ENCODE measurements at regions not wholly inside any gene's neighbourhood (a gene's known extent, or its start where the extent isn't known, plus 50 kb on each side); places are given as distances from the start of the nearest gene placed in this dataset.
"Not testable (repeated sequence)": the region's sequence is repeated elsewhere in the genome, so short reads cannot be mapped to it uniquely, and the experiment has no call there.

GRCh38 chr11:134856056-134856971 is 444.3 kb upstream of the B3GAT1 start:
- TF ChIP-seq POLR2A (IDR thresholded peaks at IDR 0.05) (no peak), CTCF (IDR thresholded peaks at IDR 0.05) (no peak)
- H3K9me3 ChIP-seq: no peaks in the 10 kb centered on the region
- H3K4me1 ChIP-seq: no peaks in the 10 kb centered on the region
- peak in 2 of 4 donors; percentile 12 to 30 for ATAC-seq
- no peaks in the 10 kb centered on the region for H3K27me3 ChIP-seq
- no peaks in the 10 kb centered on the region for H3K36me3 ChIP-seq
- no peak overlapping the region for H3K27ac ChIP-seq
- 47% methylated on average over 3 of the region's 14 CpGs for WGBS (ENCODE audit: insufficient coverage, low coverage, low lambda C conversion rate, missing lambda C conversion rate)
- no peak overlapping the region for H3K4me3 ChIP-seq
- no peak for DNase-seq
- intact Hi-C loops (cut with DNase I): no loop called here

- no peaks in the 10 kb centered on the region for H3K4me1 ChIP-seq
- H3K4me3 ChIP-seq: no peak overlapping the region
- intact Hi-C loops (cut with DNase I): no loop called here
- TF ChIP-seq CTCF (IDR thresholded peaks at IDR 0.05) (no peak), POLR2A (IDR thresholded peaks at IDR 0.05) (no peak)
- H3K27me3 ChIP-seq: no peaks in the 10 kb centered on the region
- no peaks in the 10 kb centered on the region for H3K36me3 ChIP-seq
- no peaks in the 10 kb centered on the region for H3K9me3 ChIP-seq
- H3K27ac ChIP-seq: no peak overlapping the region
- DNase-seq: no peak
- WGBS (ENCODE audit: insufficient coverage, low coverage, low lambda C conversion rate, missing lambda C conversion rate): 42% methylated on average over 9 of the region's 12 CpGs
- no peak for ATAC-seq
Measured at GRCh38 chr11:134853992-134854991, 442.2 kb upstream of the B3GAT1 start.

GRCh38 chr11:134851503-134852224 is 439.6 kb upstream of the B3GAT1 start:
- DNase-seq; ATAC-seq; H3K27me3 ChIP-seq; H3K4me3 ChIP-seq; intact Hi-C loops (cut with DNase I); H3K36me3 ChIP-seq; H3K9me3 ChIP-seq; H3K27ac ChIP-seq; H3K4me1 ChIP-seq: not testable (repeated sequence)
- 76% methylated on average over 9 of the region's 22 CpGs for WGBS (ENCODE audit: insufficient coverage, low coverage, low lambda C conversion rate, missing lambda C conversion rate)

GRCh38 chr11:134850566-134850965 is 438.5 kb upstream of the B3GAT1 start:
- TF ChIP-seq POLR2A (IDR thresholded peaks at IDR 0.05) (no peak), CTCF (IDR thresholded peaks at IDR 0.05) (no peak)
- ATAC-seq: no peak
- 30% methylated on average over 2 of the region's 2 CpGs for WGBS (ENCODE audit: insufficient coverage, low coverage, low lambda C conversion rate, missing lambda C conversion rate)
- no peak for DNase-seq
- Histone ChIP-seq H3K4me3 (no peak overlapping the region), H3K27me3 (no peaks in the 10 kb centered on the region), H3K36me3 (no peaks in the 10 kb centered on the region), H3K9me3 (no peaks in the 10 kb centered on the region), H3K4me1 (no peaks in the 10 kb centered on the region), H3K27ac (no peak overlapping the region)
- intact Hi-C loops (cut with DNase I): no loop called here

Measured in right lobe of liver (tissue), 6 donors.